GM21529 (cell line): ENCODE measurements at regions not wholly inside any gene's neighbourhood (a gene's known extent, or its start where the extent isn't known, plus 50 kb on each side); places are given as distances from the start of the nearest gene placed in this dataset.
"Not testable (repeated sequence)": the region's sequence is repeated elsewhere in the genome, so short reads cannot be mapped to it uniquely, and the experiment has no call there.

Source experiments
- ATAC-seq: cut with Tn5 transposase; IDR thresholded peaks from one replicate; pipeline ENCODE4 v1.9.1; 2021; ENCODE audit not compliant: unreplicated experiment

DNA sequence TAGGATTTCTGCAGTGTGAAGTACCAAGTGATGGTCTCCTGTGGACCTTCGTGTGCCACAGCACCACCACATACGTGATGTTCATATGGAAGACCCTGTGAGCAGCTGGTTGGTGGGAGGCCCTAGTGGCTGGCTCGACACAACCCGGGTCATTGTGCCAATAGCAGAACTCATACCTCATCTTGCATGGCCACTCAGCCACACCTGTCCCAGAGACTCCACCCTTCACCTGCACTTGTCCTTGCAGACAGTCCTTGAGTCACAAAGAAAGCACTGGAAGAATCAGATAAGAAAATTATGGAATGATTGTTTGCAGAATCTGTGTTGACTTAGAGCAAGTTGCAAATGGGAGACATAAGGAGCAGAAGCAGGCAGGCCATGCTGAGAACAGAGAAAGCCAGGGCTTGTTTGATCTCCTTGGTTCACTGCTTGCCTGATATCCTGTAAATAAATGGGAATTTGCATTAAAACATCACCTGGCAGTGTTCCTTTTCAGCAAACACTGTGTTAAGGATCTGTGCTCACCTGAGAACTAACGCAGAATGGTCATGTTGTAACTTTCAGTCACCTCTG, 307.7 kb downstream of the SIPA1L2 start:
- no peak for ATAC-seq

DNA sequence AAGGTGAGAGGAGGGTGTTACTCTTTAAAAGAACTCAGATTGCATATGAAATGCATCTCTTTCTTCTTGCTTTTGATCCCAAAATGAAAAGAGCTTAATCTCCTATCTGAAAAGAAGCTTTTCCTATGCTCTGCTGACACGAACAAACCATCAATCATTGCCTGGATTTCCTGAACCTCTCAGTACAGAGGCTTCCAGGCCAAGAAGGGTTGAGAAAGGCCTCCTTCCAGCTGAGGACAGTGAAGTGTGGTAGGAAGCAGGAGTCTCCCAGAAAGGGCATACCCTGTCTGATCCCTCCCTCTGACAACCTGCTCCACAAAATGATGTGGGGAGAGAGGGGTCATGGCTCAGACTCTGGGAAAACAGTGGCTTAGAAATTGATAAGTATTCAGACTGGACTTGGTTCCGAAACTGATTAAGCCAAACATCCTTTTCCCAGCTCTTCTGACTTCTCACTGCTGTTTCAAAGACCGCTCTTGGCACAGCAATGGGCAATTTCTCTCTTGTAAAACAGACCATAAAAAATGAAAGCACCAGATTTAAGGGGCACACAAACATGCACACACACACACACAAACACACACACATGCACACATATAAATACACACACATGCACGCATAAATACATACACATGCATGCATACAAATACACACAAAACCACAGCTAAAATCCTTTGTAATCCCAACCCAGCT, 310.3 kb downstream of the SIPA1L2 start:
- no peak for ATAC-seq

DNA sequence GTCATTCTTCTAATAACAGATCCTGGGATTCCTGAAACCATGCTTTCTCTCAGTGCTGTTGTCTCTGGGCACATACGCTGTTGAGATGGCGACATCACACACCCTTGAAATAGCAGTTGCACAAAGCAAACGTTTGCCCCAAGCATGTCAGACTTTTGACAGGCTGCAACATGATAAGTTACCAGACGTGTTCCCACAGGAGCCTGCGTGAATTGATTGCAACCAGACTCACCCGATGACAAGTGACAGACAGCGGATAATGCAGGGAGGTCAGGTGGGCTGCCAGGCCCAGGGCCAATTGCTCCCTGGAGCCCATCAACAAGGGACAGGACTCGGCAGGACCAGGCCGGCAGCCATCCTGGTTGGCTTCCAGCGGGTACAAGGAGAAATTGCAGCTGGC, 310.9 kb downstream of the SIPA1L2 start:
- no peak for ATAC-seq

DNA sequence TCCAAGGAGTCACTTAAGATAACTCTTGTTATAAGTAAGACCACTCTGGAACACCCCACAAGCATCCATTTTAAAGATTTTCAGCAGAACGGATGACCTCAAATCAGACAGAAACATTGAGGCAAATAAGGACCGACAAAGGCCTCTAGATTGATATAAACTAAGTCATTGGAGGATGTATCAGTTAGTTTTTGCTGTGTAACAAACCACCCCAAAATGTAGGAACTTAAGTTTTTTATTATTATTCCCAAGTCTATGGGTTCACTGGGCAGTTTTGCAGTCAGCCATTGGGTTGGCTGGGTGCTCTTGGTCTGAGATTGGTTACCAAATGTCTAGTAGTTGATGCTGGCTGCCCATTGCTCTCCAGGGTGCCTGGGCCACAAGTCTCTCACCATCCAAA, 311.8 kb downstream of the SIPA1L2 start:
- no peak for ATAC-seq

DNA sequence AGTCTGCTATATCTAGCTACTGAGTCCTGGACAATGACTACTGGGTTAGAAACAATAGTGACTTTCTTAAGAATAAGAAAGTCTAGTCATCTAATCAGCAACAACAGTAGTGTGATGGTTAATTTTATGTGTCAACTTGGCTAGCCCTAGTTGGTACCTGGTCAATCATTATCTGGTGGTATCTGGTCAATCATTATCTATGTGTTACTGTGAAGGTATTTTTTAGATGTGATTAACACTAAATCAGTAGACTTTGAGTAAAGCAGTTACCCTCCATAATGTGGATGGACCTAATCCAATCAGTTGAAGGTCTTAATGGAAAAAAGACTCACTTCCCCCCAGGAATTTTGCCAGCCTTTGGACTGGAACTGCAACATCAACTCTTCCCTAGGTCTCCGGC, 312.6 kb downstream of the SIPA1L2 start:
- no peak for ATAC-seq

DNA sequence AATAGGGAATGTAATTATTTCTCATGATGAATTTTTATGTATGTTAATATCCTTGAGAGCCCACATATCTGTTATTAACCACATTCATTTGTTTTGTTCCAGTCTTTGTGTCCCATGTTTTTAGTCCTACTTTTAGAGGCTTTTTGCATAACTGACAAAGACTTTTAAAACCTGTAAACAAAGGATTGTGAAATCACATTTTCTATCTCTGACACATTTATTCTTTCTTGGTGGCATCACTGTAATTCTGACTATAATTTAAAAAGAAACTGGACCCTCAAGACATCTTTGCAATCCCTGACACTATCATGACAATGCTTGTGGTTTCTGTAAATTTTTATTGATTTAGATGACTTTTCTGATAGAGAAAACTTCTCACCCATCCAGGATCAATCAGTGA, 313.1 kb downstream of the SIPA1L2 start:
- no peak for ATAC-seq

DNA sequence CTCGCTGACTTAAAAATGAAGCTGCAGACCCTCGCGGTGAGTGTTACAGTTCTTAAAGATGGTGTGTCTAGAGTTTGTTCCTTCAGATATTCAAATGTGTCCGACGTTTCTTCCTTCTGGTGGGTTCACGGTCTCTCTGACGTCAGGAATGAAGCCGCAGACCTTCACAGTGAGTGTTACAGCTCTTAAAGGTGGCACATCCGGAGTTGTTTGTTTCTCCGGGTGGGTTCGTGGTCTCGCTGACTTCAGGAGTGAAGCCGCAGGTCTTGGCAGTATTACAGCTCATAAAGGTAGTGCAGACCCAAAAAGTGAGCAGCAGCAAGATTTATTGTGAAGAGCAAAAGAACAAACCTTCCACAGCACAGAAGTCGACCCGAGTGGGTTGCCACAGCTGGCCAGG, 316.1 kb downstream of the SIPA1L2 start:
- ATAC-seq, result not testable (repeated sequence)

DNA sequence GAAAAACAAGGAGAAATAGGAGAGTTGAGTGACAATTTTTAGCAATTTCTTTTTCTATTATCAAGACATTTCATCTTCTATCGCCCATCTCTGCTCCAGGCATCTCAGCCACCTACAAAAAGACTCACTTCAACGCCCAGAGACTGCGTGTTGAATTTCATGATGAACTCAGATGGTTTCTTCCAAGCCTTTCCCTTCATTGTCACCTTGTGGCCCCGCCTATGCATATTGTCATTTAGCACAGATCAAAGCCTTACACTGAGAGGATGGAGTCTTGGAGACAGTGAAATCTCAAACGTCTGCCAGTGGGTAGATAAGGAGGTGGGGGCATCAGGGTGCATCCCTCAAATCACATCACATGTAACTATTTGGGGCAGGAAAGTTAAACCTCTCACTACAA, 319.4 kb downstream of the SIPA1L2 start:
- no peak for ATAC-seq

DNA sequence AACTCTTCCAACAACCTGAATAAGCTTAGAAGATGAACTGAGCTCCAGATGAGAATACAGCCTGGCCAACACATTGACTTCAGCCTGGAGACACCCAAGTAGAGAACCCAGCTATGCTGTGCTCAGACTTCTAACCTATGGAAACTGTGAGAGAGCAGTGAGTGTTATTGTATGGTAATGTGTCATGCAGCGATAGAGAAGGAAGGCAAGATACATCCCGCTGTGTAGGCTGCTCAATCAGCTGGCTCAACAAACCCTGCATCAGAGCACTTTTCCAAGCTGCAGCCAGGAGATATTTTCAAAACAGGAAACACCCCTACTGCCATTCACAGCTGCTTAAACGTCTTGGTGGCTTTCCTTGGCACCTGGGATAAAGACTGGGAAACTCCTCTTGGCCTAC, 321.3 kb downstream of the SIPA1L2 start:
- ATAC-seq, result no peak

DNA sequence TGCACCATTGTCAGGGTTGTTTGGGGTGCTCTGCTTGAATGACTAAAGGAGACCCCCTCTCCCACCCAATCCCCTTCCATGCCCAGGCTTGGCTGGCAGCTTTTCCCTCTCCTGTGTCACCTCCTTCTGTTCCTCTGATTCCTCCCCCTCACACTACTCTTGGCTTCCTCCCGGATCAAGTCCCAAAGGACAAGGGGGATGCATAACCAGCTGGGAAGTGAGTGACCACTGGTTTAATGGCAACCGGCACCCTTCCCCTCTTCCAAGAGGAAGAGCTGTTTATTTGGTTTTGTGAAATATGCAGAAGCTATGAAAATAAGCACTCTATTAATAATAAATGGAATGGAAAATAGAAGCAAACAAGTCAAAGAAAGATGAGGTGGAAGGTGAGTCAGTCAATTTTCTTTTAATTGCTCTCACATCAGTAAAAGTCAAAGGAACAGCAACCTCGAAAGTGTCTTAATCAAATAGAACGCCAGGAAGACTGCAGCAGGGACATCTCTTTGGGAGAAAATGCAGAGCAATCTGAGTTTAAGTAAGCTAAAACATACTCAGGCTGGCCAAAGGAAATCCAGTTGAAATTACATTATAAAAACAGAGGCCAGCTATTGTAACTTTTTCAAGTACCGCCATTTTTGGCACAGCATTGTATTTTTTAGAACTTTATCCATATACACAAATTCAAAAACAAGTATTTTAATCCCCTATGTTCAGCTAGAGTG, 322.5 kb downstream of the SIPA1L2 start:
- no peak for ATAC-seq

DNA sequence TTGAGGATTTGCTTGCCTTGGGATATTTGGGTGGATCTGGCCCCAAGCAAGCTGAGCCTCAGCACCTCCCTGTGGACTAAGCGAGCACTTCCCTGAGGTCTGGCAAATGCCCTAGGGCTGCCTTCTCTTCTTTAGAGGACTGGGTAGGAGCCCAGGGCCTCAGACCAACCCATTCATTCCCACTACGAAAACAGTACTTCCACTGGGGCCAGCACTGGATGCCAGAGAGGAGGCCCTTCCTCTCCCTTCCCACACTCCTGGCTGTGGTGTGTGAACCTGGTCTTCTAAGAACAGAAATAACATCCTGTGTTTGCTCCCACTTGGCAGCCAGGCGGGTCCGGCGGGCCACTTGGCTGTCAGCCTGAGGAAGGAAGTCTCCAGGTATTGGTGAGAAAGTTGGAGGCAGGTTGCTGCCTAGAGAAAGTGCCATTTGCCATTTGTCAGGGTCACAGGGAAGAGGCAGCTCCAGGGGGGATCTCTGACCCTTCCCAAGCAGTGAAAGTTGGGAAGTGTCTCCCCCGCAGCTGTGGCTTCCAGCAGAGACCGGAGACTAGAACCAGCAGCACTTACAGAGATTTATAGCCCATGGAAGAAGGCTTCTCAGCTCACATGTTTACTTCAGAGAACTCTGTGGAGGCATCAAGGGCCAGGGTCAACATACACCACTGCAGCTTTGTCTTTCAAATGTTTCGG, 323.5 kb downstream of the SIPA1L2 start:
- ATAC-seq, result no peak

DNA sequence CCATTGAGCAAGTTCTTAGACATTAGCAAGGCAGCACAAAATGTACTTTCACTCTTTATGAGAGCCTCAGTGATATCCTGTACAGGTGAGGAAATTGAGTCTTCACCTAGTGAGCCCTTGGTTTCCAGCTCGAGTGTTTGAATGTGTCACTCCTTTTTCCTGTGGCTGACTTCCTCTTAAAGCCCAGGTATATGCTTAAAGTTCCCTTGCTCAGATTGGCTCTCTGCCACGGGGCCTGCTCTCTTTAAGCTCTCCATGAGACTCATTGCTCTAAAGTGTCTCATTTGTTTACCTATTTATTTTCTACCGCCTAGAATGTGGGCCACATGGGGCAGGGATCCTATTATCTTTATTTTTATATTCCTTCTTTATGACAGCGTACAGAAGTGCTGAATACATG, 324.9 kb downstream of the SIPA1L2 start:
- ATAC-seq, result no peak

DNA sequence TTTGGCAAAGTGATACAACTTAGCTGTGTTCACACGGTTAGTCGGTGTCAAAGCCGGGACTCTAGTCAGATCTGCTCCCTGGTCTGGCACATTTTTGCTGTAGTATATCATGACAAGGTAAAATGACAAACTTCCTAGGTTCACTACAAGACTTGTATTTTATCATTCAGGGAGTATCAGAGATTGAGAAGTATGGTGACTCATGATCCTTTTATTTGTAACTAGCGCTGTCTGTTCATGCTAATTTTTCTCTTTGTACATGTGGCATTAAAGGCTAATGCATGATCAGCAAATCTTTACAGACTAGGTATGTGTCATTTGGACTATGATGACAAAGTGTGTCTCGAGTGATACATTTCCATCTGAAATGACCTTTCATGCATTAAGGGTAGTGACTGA, 326.7 kb downstream of the SIPA1L2 start:
- no peak for ATAC-seq

DNA sequence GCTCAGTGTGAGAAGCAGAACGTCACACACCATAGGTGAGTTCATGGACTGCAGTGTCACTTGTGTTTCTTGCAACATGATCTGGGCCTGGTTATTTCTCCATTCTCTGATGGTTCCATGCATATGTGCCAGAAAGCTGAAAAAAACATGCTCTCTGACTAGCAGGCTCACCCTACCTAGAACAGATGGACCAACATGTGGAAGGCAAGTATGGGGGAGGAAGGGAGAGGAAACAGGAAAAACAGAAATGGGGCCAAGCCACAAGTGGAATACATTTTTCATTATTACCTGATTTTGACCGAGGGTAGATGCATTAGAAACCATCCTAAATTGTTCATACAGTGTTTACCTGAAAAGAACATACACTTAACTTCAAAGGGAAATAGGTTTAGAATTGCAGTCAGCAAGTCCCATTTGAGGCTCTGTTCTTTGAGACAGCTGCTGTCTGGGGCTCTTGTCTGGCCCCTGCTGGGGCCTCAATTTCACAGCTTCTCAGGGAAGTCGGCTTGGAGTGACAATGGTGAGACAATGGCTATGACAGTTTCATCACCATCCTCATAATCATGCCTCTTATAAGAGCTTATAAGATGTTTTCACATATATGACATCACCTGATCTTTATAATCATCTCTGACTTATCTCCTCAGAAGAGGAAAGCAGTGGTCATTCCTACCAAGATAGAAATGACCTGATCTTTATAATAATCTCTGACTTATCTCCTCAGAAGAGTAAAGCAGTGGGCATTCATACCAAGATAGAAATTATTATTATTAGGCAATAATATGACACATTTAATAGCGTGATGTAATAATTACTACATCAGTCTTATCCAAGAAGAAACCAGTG, 327.3 kb downstream of the SIPA1L2 start:
- no peak for ATAC-seq

DNA sequence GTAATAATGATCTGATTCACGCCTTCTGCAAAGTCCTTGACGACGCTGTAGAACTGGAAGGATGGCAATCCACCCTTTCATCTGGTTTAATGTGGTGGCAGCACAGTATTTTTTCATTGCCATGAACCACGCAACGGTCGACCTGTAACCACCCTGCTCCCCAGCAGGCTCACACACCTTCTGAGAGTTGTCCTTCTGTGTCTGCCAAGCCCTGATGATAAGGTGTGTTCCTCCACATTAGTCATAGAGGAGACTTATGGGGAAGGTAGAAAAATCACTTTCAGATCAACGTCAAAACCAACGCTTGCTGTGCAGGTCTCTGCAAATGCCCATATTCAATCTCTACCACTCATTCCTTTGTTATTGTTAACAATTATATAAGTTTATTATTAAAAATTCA, 328.7 kb downstream of the SIPA1L2 start:
- ATAC-seq, result no peak

DNA sequence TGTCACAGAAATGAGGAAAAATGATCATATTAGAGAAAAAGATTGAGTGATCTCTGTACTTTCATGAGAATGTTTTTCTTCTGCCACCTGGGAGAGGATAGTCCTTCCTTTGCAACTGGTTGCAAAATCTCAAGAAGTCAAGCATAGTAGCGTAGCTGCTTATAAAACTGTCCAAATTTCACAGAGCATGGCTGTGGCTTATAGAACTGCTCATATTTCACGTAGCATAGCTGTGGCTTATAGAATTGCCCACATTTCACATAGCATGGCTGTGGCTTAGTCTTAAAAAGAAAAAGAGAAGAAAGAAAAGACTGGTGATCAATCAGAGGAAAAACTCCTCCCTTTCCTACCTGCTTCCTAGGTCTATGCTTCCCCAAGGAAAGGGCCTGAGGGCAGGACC, 329.5 kb downstream of the SIPA1L2 start:
- no peak for ATAC-seq

DNA sequence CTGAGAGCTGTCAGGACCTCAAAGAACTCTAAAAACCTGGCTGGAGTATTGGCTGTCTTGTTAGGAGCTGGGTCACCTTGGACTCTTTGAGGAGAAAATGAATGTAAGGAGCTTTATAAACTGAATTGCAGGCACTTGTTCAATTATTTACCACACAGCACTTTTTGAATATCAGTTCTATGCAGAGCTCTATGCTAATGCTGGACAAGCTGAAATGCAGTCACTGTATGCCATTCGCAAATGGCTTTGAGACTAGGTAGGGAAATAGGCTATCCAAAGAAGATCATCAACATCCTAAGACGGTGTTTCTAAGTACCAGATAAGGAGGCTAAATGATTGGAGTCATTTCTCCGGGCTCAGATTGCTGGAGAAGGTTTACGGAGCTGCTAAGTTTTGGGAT, 333.5 kb downstream of the SIPA1L2 start:
- ATAC-seq, result no peak

DNA sequence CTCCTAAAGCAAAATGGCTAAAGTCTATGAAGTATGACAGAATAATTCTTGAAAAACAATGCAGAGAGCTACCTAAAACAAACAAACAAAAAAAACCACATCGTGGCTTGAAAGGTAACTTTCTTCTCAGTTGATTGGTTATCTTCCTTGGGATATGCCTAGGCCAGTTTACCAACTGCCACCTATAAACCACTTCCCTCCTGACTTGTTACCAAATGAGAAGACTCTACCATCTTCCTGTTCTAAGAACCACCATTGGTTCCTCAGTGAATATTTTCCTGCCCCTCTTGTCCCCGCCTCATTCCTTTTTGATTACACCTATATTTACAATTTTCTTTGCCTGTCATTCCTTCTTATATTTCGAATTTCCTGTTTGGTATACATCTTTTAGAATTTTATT, 336.6 kb downstream of the SIPA1L2 start:
- ATAC-seq, result no peak

DNA sequence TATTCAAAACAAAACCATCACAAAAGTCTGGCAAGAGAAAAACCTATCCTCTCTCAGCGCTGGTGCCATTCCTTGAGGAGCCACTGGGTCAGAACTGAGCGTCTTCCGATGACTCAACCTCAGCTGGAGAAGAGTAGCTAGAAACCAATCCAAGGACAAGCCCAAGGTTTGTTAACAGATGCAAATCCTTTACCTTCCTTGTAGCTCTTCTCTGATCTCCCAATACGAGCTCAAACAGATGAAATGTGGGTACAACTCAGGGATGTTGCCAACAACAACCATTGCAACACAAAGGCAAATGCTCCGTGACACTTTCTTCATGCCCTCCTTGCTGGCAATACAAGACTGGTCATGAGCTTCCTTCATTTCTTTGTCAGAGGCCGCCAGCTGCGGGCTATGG, 337.1 kb downstream of the SIPA1L2 start:
- no peak for ATAC-seq

DNA sequence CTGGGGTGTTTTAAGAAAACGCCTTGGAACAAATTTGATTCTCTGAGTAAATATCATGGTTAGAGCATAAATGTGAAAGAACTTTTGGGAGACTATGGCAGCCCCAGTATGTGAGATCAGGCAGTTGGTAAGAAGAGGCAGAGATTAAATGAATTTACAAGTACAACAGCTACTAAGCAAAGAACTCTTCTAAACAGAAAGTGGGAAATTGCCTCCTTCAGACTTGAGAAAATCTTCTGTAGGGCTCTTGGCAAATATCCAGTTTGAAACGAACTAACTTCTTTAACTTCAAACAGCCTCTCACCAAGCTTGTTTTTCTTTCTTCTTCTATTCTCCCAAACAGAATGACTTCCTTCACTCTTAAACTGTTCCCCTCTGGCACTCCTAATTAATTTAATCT, 337.7 kb downstream of the SIPA1L2 start:
- no peak for ATAC-seq

DNA sequence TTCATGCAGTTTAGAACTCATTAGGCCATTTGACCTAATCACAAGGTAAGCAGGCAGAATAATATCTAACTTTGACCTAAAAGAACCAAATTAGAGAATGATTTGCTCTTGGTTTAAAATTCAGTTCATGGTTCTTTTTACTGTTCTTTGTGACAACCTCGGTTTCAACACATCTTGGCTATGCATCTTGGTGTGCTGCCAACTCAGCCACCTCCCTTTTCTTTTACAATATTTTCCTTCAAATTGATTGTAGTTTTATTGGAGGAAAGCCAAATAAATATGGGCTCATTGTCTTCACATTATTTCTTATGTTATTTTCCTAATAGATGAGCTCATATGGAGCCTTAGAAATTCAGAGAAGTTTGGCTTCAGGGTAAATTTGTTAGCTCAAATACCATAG, 338.3 kb downstream of the SIPA1L2 start:
- no peak for ATAC-seq
